ENCODE measurements at regions not wholly inside any gene's neighbourhood (a gene's known extent, or its start where the extent isn't known, plus 50 kb on each side); places are given as distances from the start of the nearest gene placed in this dataset.
A peak's percentile ranks its signal among the peaks of the same experiment; 100 is the strongest.

GRCh38 chr13:39245688-39246087 lies 207.4 kb downstream of the NHLRC3 start:
- DNase-seq = no peak

- no peak for DNase-seq
Observed at GRCh38 chr13:39249982-39250381, 211.7 kb downstream of the NHLRC3 start.

- no peak for DNase-seq
Observed at GRCh38 chr13:39250440-39250839, 212.2 kb downstream of the NHLRC3 start.

GRCh38 chr13:39251340-39251739 lies 213.1 kb downstream of the NHLRC3 start:
- DNase-seq = no peak

GRCh38 chr13:39253774-39254173 lies 215.5 kb downstream of the NHLRC3 start:
- DNase-seq = no peak

GRCh38 chr13:39254601-39255000 lies 216.3 kb downstream of the NHLRC3 start:
- DNase-seq = no peak

GRCh38 chr13:39257642-39258041 lies 219.4 kb downstream of the NHLRC3 start:
- no peak for DNase-seq

- DNase-seq = no peak
Observed at GRCh38 chr13:39259371-39260140, 221.3 kb downstream of the NHLRC3 start.

- DNase-seq = no peak
Observed at GRCh38 chr13:39263033-39263432, 224.8 kb downstream of the NHLRC3 start.

- no peak for DNase-seq
Observed at GRCh38 chr13:39263531-39263930, 225.3 kb downstream of the NHLRC3 start.

- no peak for DNase-seq
Observed at GRCh38 chr13:39266426-39266825, 228.2 kb downstream of the NHLRC3 start.

GRCh38 chr13:39268398-39268797 lies 230.1 kb downstream of the NHLRC3 start:
- DNase-seq = no peak

GRCh38 chr13:39269004-39269403 lies 230.7 kb downstream of the NHLRC3 start:
- DNase-seq = no peak

- no peak for DNase-seq
Observed at GRCh38 chr13:39269411-39269810, 231.2 kb downstream of the NHLRC3 start.

- no peak for DNase-seq
Observed at GRCh38 chr13:39272994-39273393, 234.7 kb downstream of the NHLRC3 start.

GRCh38 chr13:39273953-39274738 lies 235.9 kb downstream of the NHLRC3 start:
- DNase-seq = peak; percentile 2

- DNase-seq = no peak
Observed at GRCh38 chr13:39274739-39275325, 236.6 kb downstream of the NHLRC3 start.

GRCh38 chr13:39279077-39279476 lies 240.8 kb downstream of the NHLRC3 start:
- DNase-seq = no peak

- DNase-seq = no peak
Observed at GRCh38 chr13:39281539-39282150, 243.4 kb downstream of the NHLRC3 start.

- no peak for DNase-seq
Observed at GRCh38 chr13:39282400-39282972, 244.2 kb downstream of the NHLRC3 start.

- no peak for DNase-seq
Observed at GRCh38 chr13:39283072-39283471, 244.8 kb downstream of the NHLRC3 start.

- DNase-seq = no peak
Observed at GRCh38 chr13:39284801-39285388, 246.6 kb downstream of the NHLRC3 start.
